Stimulated activated memory B cell treated with anti-CD40 and anti-IgM and Interleukin-4, amounts not matched to agents 10 μg/mL and 1 μg/mL and 100 μg/mL, for 72 hours (primary cell): ENCODE measurements at regions not wholly inside any gene's neighbourhood (a gene's known extent, or its start where the extent isn't known, plus 50 kb on each side); places are given as distances from the start of the nearest gene placed in this dataset.

Experiments
- ATAC-seq: fragments of 150-1000 bp; cut with Tn5 transposase; 2 replicates; pipeline ENCODE4 v1.10.0; 2021
- H3K27ac Mint-ChIP-seq: one replicate; pipeline ENCODE4 v1.8.0; 2022; ENCODE audit warnings: mild to moderate bottlenecking, mixed read lengths
- H3K27me3 Mint-ChIP-seq: one replicate; pipeline ENCODE4 v1.8.0; 2022; ENCODE audit warnings: mixed read lengths
- H3K36me3 Mint-ChIP-seq: one replicate; pipeline ENCODE4 v1.8.0; 2022; ENCODE audit warnings: mixed read lengths
- H3K4me1 Mint-ChIP-seq: one replicate; pipeline ENCODE4 v1.8.0; 2022; ENCODE audit warnings: mixed read lengths
- H3K4me3 Mint-ChIP-seq: one replicate; pipeline ENCODE4 v1.8.0; 2022; ENCODE audit warnings: mild to moderate bottlenecking, moderate library complexity, mixed read lengths
- H3K9me3 Mint-ChIP-seq: one replicate; pipeline ENCODE4 v1.8.0; 2022; ENCODE audit warnings: mixed read lengths

DNA sequence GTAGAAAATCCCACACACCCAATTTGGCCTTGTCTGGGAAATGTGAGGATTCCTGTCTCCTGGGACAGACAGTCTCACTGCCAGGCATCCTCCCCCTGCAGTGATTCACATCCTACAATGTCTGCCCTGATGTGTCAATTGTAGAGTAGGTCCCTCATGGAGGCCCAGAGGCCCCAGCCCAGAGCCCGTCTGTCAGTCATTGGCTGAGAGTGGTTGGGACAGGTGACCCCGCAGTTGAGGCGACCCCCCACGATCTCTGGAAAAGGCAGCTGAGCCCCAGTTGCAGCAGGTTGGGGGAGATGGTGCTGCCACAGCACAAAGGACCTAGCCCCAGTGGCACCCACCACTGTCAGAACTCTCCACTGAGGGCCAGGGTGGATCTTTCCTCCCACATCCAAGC lies 84.3 kb upstream of the INSIG1 start:
- Mint-ChIP-seq H3K4me3 (no peak overlapping the region), H3K27me3 (peaks cover 14% of the 10 kb centered on the region), H3K36me3 (no peaks in the 10 kb centered on the region), H3K27ac (no peak overlapping the region), H3K9me3 (peaks cover 5% of the 10 kb centered on the region), H3K4me1 (no peaks in the 10 kb centered on the region)
- no peak for ATAC-seq

DNA sequence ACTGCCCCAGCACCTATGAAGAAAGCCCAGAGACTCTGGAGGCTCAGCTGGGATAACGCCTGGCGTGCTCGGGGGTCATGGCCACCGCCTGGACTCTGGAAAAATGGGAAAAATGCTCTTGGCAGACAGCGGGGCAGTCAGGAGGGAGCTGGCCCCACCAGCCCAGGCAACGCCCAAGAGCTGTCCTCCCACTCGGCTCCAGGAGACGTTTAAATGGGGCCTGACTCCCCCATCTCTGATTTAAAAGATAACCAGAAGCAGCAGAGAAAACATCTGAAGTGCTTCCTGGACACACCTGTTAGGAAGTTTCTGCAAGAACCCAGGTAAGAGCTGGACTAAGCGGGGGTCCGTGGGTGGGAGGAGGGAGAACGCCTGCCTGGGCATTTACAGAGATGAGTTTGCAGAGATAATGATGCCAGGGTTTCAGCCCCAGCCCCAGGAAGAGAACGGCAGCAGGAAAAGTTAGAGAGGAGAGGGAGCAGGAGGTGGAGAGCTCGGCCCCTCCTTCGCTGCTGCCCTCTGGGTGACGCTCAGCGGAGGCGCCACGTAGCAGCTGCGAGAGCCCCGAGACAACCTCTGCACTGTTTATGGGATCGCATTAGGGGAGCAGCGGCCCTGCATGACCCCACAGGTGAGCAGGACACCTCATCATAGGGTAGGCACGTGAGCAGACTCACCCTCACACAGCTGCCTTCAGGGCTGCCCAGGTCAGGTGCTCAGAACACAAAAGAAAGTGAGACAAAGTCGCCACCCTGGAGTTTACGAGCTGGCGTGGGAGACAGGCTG lies 83.5 kb upstream of the INSIG1 start:
- H3K4me1 Mint-ChIP-seq = no peaks in the 10 kb centered on the region
- no peak for ATAC-seq
- no peak overlapping the region for H3K27ac Mint-ChIP-seq
- no peak overlapping the region for H3K4me3 Mint-ChIP-seq
- H3K9me3 Mint-ChIP-seq = no peaks in the 10 kb centered on the region
- no peaks in the 10 kb centered on the region for H3K36me3 Mint-ChIP-seq
- peaks cover 16% of the 10 kb centered on the region for H3K27me3 Mint-ChIP-seq

DNA sequence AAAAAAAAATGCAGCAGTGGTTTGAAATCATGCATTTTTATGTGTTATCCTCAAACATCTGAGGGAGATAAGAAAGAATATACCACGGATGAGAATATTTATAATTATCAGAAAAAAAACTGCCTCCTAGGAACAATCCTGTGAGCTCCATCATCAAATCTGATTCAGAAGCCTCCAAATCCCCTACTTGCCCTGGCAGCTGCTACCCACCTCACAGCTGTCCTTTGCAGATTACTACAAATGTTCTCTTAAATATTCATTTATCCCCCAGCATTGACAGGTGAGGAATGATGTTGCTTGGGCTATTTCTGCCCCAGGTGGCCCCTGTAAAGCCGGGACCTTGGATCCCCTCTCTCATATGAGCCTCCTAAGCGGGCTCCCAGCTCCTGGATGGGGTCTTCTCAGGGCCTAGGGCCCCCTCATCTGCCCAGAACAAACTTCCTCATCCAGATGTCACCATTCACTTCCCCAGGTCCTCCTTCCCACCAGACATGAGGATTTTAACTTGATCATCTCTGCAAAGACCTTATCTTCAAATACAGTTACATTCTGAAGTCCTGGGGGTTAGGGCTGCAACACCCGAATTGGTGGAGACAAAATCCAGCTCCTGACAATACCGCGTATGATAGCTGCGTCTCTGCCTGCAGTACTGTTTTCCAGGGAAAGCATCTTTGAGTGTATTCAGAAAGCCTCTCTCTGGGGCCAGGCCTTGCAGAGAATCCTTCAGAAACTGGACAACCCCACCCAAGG lies 81.9 kb upstream of the INSIG1 start:
- no peak overlapping the region for H3K27ac Mint-ChIP-seq
- H3K36me3 Mint-ChIP-seq = no peaks in the 10 kb centered on the region
- ATAC-seq = no peak
- H3K4me3 Mint-ChIP-seq = no peak overlapping the region
- no peaks in the 10 kb centered on the region for H3K9me3 Mint-ChIP-seq
- H3K4me1 Mint-ChIP-seq = no peaks in the 10 kb centered on the region
- H3K27me3 Mint-ChIP-seq = peaks cover 23% of the 10 kb centered on the region

DNA sequence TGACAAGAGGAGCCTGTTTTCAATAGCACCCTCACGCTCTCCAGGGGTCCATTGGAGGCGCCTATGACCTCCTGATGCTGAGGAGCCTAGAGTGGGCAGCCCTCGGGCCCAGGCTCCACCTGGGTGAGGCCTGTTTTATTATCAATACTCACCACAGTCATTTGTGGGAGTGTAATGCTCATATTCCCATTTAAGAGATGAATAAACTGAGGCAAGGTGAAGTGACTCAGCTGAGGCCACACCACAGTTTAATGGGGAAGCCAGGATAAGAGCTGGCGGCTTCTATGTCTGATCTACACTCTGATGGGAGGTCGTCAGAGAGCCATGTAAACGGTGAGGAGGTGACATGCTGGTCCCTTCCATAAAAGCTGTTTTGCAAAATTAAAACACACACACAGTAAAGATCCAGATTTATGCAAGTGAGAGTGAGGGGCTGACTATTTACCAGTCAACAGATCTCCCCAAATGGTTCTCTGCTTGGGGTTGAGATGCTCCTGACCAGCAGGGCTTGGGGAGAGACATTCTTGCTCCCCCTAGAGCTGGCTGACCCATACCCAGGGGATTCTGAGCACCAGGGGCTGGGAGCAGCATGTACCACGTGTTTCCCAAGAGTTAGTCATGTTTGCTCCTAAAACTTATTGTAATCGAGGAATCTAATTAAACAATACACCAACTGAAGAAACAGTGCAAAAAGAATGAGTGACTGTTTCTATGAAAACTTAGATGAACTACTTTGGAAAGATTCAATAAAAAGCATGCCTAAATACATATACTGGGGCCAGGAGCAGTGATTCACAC lies 81.0 kb upstream of the INSIG1 start:
- no peaks in the 10 kb centered on the region for H3K9me3 Mint-ChIP-seq
- no peaks in the 10 kb centered on the region for H3K36me3 Mint-ChIP-seq
- peaks cover 25% of the 10 kb centered on the region for H3K27me3 Mint-ChIP-seq
- H3K27ac Mint-ChIP-seq = no peak overlapping the region
- no peak for ATAC-seq
- H3K4me3 Mint-ChIP-seq = no peak overlapping the region
- no peaks in the 10 kb centered on the region for H3K4me1 Mint-ChIP-seq

DNA sequence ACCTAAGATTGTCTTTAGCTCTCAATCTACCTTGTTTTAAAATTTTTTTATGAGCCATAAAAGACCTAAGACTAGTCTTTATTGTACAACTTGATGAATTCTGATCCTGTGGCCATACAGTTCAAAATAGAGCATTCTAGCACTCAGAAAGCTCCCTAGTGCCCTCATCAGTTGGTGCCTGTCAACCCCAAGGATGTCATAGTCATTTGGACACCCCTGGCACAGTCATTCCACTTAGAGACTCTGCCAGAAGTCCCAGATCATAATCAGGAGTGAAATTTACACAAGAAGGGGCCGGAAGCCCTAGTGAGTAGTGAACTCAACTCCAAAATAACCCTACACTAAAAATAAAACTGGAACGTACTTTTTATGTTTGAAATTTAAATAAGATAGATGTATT lies 80.0 kb upstream of the INSIG1 start:
- no peaks in the 10 kb centered on the region for H3K36me3 Mint-ChIP-seq
- no peaks in the 10 kb centered on the region for H3K4me1 Mint-ChIP-seq
- peaks cover 29% of the 10 kb centered on the region for H3K27me3 Mint-ChIP-seq
- ATAC-seq = no peak
- H3K9me3 Mint-ChIP-seq = no peaks in the 10 kb centered on the region
- no peak overlapping the region for H3K4me3 Mint-ChIP-seq
- no peak overlapping the region for H3K27ac Mint-ChIP-seq

DNA sequence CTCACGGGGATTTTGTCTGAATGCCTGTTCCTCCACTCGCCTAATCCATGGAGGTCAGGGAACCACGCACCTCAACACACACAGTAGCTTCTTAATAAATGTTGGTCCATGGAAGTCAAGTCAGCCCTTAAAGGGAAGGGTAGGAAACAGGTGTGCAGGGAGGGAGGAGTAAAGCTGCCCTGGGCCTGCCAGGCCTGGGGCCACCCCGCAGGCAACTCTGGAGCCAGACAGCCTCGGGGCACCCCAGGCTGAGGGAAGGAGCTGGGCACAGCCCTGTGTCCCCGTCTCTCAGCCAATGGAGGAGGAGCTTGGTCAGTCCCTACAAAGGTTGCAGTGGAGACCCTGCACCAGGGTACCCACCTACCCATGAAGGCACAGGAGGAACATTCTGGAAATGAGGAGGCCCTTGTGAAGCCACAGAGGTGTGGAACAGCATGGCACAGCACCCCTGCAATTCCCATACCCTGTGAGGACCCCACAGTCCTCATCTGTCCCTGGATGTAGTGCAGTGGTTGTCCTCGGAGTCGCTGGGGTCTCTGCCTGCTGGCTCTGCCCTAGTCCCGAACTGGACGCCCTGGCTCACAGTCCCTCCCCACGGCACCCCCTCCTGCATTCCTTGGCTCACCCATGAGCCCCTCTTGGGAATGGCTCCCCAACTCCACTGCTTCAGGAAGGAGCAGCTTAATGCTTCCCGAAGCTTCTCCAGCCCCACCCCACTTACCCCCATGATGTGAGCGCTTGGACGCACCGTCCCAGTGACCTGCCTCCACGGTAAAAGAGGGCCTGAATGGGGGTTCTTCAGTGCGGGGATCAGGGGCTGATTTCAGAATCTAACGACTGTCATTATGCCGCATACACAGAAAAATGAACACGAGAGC lies 79.2 kb upstream of the INSIG1 start:
- no peak for ATAC-seq
- Mint-ChIP-seq H3K27me3 (peaks cover 28% of the 10 kb centered on the region), H3K36me3 (no peaks in the 10 kb centered on the region), H3K9me3 (no peaks in the 10 kb centered on the region), H3K4me1 (no peaks in the 10 kb centered on the region), H3K27ac (no peak overlapping the region), H3K4me3 (no peak overlapping the region)

DNA sequence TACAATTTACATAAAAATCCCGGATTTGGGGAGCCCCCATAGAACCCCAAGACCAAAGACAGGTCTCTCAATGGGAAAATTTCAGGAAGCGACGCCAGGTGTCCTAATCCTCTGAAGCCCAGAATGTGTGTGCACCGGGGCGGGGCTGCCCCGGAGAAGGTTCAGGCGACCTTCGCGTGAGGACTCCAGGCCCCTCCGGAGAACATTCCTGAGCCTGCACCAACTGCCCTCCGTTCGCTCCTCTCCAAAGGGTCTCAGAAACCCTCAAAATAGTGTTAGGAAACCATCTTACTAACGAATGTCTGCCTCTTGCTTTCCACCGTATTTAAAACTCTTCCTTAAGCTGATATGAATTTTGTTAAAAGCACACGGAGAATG lies 78.5 kb upstream of the INSIG1 start:
- Mint-ChIP-seq H3K9me3 (no peaks in the 10 kb centered on the region), H3K36me3 (no peaks in the 10 kb centered on the region), H3K27ac (no peak overlapping the region), H3K4me3 (no peak overlapping the region), H3K27me3 (peaks cover 22% of the 10 kb centered on the region), H3K4me1 (no peaks in the 10 kb centered on the region)
- ATAC-seq = no peak

DNA sequence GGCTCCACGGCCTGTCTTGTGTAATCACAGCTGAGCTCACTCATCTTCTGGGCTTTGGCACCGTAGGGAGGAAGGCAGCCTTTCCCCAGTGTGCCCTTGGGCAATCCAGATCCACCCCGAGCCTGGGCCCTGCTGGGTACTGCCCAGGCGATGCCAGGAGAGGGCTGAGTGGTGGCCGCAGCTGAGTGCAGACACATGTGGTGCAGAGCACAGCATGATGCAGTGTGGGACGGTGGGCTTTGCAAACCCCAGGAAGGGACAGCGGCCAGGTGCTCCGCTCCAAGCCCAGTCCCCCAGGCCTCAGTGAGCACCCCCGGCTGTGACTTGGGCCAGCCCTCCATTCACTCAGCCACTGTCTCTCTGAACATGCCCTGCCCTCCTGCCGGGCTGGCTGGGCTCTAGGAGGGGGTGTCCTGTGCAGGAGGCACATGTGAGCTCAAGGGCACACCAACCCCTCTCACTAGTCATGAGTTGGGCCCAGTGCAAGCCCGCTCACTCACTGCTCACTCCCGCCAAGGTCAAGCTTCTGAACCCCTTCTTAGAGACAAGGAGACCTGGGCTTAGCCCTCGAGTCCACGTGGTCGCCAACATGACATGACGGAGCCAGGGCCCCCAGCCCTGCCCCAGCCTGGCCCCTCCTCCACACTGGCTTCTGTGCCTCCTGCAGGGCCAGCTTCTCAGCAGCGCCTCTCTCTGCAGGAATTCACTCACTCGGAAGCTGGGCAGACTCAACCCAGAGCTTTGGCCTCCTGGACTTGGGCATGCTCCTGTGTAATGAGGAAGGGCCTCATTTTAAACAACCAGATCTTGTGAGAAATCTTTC lies 77.5 kb upstream of the INSIG1 start:
- Mint-ChIP-seq H3K4me1 (no peaks in the 10 kb centered on the region), H3K9me3 (no peaks in the 10 kb centered on the region), H3K27ac (no peak overlapping the region), H3K27me3 (peaks cover 15% of the 10 kb centered on the region), H3K4me3 (no peak overlapping the region), H3K36me3 (no peaks in the 10 kb centered on the region)
- ATAC-seq = no peak

DNA sequence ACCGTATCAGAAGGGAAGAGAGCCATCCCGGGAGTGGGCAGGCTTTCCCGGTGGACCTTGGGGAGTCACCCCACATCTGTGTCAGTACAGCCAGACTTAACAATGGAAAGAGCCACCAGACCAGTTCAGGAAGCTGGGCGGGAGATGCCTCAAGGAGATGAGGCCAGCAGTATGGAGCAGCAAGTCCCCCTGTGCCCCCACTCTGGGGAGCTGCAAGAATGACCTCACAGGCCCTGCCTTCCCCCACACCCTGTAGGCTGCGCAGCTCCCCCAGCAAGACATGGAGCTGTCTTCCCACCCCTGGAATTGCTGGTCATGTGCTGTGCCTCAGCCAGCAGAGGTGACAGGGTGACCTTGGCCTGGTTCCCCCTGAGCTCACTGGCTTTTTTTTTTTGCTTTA lies 76.8 kb upstream of the INSIG1 start:
- H3K27ac Mint-ChIP-seq = no peak overlapping the region
- no peak overlapping the region for H3K4me3 Mint-ChIP-seq
- H3K9me3 Mint-ChIP-seq = no peaks in the 10 kb centered on the region

DNA sequence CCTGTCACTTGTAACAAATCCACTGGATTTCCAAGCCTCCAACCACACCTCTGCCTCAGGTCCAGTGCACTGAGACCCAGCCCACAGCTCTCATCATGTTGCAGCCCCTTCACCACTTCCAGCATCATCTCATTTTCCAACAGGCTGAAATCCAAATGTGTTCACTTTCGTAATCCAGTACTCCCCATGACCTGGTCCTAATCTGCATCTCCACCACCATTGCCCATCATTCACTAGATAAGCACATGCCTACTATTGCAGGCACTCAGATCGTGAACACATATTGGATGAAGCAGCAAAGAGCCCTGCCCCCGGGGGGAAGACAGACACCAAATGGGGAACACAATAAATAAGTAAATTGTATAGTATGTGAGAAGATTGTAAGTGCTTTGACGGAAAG lies 76.1 kb upstream of the INSIG1 start:
- ATAC-seq = no peak
- no peak overlapping the region for H3K27ac Mint-ChIP-seq
- no peak overlapping the region for H3K4me3 Mint-ChIP-seq

More for the DNA sequence above, 76.8 kb upstream of the INSIG1 start:
- no peak for ATAC-seq
- H3K36me3 Mint-ChIP-seq = no peaks in the 10 kb centered on the region
- H3K4me1 Mint-ChIP-seq = no peaks in the 10 kb centered on the region
- H3K27me3 Mint-ChIP-seq = peaks cover 21% of the 10 kb centered on the region

DNA sequence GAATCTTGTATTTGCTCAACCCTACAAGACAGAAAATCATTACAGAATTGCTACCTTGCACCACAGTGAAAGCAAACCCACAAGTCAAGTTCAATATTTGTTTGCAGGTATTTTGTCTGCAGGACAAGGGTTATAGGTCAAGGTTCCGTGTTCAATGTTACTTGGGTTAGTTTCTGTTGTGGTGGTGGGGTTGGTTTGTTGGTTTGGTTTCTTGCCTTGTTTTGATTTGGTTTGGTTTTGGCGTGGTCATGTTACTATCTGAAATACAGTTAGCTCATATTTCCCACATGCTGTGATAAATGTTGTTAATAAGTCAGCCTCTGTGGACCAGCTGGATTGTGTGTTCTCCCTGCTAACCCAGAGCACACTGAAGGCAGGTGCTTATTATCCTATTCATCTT lies 75.6 kb upstream of the INSIG1 start:
- no peak for ATAC-seq
- H3K27ac Mint-ChIP-seq = no peak overlapping the region
- no peaks in the 10 kb centered on the region for H3K4me1 Mint-ChIP-seq
- H3K36me3 Mint-ChIP-seq = no peaks in the 10 kb centered on the region
- H3K4me3 Mint-ChIP-seq = no peak overlapping the region
- no peaks in the 10 kb centered on the region for H3K9me3 Mint-ChIP-seq
- peaks cover 30% of the 10 kb centered on the region for H3K27me3 Mint-ChIP-seq

More for the DNA sequence above, 76.1 kb upstream of the INSIG1 start:
- Mint-ChIP-seq H3K4me1 (no peaks in the 10 kb centered on the region), H3K9me3 (no peaks in the 10 kb centered on the region), H3K36me3 (no peaks in the 10 kb centered on the region), H3K27me3 (peaks cover 25% of the 10 kb centered on the region)

DNA sequence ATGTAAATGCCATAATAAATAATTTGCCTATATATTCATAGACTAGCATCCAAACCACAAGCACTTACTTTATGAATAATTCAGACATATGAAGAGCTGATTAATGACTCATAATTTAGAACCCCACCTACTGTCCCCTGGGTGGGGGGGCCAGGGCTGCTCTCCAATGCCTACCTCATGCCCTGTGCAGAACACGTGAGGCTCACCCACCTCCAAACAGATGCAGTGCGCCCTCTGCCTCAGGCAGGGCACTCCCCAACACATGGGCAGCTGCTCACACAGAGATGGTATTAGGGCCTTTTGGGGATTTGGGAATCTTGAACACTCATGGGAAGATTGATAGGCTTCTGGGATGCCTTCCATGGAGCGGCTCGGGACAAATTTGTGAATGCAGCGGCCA lies 75.1 kb upstream of the INSIG1 start:
- Mint-ChIP-seq H3K36me3 (no peaks in the 10 kb centered on the region), H3K4me1 (no peaks in the 10 kb centered on the region), H3K4me3 (no peak overlapping the region), H3K27me3 (peaks cover 35% of the 10 kb centered on the region), H3K9me3 (no peaks in the 10 kb centered on the region), H3K27ac (no peak overlapping the region)
- ATAC-seq = no peak

DNA sequence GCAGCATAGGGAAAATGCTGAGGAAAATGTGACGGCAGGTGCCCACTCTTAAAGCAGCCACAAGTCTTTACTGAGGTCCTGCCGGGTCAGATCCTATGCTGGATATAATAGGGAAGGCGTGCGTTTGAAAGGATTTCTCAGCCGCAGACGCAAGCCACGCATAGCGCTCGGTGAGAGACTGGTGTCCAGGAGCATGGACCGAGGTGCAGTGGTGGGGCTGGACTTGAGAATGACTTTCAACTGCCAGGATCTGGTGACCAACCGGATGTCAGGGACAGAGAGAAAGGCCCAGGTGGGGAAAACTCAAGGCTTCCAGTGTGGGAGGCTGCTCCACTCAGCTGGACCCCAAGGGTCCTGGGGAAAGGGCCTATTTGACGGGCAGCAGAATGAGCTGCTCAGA lies 74.7 kb upstream of the INSIG1 start:
- Mint-ChIP-seq H3K9me3 (no peaks in the 10 kb centered on the region), H3K36me3 (no peaks in the 10 kb centered on the region)
- no peak for ATAC-seq

DNA sequence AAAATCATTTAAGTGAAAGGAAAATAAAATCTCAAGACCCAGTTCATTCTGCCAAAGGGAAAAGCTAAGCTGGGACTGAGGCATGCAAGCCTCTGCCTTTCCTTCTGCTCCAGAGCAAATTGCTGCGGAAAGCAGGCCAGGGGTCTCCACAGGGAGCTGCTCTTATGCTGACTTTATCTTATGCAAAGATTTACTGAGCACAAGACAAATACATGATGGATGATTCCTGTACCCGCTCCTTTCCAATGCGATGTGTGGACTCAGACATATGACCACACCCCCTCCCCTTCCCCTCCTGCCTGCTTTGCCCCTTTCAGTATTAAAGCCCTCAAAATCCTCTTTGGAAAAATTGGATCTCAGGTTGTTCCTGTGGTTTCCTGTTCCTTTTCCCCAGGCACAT lies 74.2 kb upstream of the INSIG1 start:
- Mint-ChIP-seq H3K9me3 (no peaks in the 10 kb centered on the region), H3K36me3 (no peaks in the 10 kb centered on the region), H3K27me3 (peaks cover 38% of the 10 kb centered on the region), H3K27ac (no peak overlapping the region), H3K4me1 (no peaks in the 10 kb centered on the region), H3K4me3 (no peak overlapping the region)
- ATAC-seq = no peak

More for the DNA sequence above, 74.7 kb upstream of the INSIG1 start:
- Mint-ChIP-seq H3K4me3 (no peak overlapping the region), H3K27me3 (peaks cover 38% of the 10 kb centered on the region), H3K4me1 (no peaks in the 10 kb centered on the region), H3K27ac (no peak overlapping the region)
